HG03025 (cell line): ENCODE measurements at regions not wholly inside any gene's neighbourhood (a gene's known extent, or its start where the extent isn't known, plus 50 kb on each side); places are given as distances from the start of the nearest gene placed in this dataset.
"Not testable (repeated sequence)": the region's sequence is repeated elsewhere in the genome, so short reads cannot be mapped to it uniquely, and the experiment has no call there.

ENCODE experiments used
- ATAC-seq: cut with Tn5 transposase; IDR thresholded peaks from one replicate; pipeline ENCODE4 v1.9.1; 2021; ENCODE audit warnings: mild to moderate bottlenecking, moderate library complexity; ENCODE audit not compliant: unreplicated experiment, low FRiP score

DNA sequence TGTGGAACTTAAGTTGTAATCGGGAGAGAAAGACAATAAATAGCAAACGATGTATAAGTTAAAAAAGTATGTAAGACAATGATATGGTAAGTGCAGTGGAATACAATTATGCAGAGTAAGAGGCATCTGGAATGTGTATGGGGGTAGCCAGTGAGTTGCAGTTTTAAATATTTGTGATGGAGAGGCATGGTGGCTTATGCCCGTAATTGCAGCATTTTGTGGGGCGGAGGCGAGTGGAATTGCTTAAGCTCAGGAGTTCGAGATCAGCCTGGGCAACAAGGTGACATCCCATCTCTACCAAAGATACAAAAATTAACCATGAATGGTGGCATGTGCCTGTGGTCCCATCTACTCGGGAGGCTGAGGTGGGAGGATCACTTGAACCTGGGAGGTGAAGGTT lies 52.5 kb upstream of the WDFY3 start:
- no peak for ATAC-seq

DNA sequence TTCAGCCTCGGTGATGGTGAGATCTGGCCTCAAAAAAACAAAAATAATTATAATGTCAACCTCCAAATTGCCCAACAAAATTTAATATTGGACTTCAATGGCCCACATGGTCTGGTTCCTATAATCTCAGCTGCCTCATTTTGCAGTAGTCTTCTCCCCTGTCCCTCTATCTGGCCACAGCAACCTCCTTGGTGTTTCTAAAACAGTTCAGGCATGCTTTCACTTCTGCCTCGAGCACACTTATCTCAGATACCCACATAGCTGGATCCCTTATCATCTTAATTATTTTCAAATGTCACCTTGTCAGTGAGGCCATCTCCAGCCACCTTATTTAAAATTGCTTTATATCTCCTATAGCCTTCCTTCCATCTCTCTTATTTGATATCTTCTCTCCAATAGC lies 52.9 kb upstream of the WDFY3 start:
- no peak for ATAC-seq

DNA sequence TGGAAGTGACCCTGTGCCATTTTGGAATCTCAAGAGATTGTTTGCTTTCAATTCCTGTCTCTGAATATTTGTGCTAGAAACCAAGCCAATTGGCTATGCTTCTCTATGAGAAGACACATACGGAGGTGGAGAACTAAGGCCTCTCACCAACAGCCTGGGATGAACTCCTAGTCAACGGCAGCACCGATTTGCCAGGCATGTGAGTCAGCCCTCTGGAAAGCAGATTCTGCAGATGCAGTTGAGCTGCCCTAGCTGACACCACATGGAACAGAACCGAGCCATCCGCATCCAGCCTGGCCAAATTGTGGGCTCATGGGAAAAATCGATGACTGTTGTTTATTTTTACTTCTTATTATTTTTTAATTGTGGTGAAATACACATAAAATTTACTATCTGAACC lies 58.2 kb upstream of the WDFY3 start:
- ATAC-seq: no peak

DNA sequence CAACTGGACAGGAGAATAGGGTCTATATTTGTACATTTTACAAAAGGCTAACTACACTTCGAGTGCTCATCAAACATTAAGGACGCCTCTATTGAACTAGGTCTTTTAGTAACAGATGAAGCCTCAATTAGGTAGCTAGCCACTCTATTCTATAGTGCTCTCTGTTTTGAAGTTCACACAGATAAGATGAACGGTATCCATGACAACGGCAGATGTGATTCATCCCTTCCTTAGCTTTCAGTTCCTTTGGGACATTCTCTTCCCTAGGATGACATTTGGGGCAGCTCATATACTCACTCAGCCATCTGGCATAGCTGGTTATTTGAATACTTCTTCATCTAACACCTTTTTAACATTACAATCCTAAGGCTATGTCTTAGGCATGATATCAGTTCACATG lies 62.4 kb upstream of the WDFY3 start:
- no peak for ATAC-seq

DNA sequence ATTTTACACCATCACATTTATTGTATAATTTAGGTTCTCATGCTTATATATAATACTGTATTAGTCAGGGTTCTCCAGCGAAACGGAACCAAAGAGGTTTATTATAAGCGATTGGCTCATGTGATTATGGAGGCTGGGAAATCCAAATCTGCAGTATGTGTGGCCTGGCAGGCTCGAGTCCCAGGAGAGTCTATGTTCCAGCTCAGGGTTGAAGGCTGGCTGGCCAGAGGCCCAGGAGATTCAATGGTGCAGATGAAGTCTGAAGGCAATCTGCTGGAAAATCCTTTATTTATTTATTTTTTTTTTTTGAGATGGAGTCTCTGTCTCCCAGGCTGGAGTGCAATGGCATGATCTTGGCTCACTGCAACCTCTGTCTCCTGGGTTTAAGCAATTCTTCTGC lies 63.0 kb upstream of the WDFY3 start:
- no peak for ATAC-seq

DNA sequence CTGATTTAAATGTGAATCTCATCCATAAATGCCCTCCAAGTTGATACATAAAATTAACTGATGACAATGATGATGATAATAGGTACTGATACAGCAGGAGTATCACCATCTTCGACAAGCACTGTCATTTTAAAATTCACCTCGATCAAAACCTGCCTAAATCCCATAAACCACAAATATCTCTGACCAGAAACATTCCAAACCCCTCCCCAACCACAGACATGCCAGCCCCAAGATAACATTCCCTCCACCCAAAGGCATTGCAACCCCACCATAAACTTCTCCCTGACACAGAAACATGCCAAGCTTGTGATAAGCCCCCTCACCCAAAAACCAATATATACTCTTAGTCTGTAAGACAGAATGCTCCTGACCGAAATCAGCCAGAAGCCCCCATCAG lies 63.7 kb upstream of the WDFY3 start:
- no peak for ATAC-seq

DNA sequence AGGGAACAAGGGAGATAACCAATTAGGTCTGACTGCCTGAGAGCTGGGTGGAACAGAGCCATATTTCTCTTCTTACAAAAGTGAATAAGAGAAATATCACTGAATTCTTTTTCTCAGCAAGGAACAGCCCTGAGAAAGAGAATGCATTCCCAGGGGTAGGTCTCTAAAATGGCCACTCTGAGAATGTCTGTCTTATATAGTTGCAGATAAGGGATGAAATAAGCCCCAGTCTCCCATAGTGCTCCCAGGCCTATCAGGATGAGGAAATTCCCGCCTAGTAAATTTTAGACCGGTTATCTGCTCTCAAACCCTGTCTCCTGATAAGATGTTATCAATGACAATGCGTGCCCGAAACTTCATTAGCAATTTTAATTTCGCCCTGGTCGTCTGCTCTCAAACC lies 67.3 kb upstream of the WDFY3 start:
- ATAC-seq: not testable (repeated sequence)

DNA sequence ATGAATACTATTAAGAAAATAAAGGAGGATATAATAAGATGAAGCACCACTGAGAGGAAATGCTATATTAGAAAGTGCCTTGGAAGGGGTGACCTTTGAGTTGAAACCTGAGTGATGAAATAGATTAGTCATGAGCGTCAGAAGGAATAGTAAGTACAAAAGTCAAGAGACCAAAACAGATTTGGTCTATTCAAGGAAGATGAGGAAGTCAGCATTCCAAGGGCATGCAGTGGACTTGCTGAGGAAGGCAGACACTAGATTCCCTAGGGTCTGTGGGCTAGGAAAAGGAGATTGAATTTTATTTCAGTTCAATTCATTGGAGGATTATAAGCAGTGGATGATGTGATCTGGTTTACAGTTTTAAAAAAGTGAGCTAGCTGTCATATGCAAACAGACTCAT lies 73.0 kb upstream of the WDFY3 start:
- ATAC-seq: no peak

DNA sequence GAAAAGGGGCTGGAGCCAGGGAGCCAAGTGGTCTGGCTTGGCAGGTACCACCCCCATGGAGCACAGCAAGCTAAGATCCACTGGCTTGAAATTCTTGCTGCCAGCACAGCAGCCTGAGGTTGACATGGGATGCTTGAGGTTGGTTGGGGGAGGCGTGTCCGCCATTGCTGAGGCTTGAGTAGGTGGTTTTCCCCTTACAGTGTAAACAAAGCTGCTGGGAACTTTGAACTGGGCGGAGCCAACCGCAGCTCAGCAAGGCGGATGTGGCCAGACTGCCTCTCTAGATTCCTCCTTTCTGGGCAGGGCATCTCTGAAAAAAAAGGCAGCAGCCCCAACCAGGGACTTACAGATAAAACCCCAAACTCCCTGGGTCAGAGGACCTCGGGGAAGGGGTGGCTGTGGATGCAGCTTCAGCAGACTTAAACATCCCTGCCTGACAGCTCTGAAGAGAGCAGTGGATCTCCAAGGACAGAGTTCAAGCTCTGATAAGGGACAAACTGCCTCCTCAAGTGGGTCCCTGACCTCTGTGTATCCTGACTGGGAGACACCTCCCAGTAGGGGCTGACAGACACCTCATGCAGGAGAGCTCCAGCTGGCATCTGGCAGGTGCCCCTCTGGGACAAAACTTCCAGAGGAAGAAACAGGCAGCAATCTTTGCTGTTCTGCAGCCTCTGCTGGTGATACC lies 77.5 kb upstream of the WDFY3 start:
- ATAC-seq: not testable (repeated sequence)

DNA sequence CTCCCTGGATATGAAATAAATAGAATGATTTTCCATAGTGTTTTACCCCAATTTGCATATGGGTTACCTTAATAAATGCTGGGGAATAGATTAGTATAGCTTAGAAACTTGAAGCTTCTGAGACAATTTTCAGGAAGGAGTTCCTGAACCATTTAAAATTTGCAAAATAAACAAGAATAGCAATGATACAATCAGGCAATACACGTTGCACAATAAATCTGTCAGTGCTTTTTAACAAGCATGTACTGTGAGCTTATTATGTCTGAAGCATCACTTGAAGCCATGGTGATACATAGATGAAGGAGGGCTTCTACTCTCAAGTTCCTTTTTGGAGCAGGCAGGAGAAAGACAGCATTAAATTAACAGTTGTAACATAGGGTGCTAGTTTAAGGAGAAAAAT lies 84.2 kb upstream of the WDFY3 start:
- no peak for ATAC-seq

DNA sequence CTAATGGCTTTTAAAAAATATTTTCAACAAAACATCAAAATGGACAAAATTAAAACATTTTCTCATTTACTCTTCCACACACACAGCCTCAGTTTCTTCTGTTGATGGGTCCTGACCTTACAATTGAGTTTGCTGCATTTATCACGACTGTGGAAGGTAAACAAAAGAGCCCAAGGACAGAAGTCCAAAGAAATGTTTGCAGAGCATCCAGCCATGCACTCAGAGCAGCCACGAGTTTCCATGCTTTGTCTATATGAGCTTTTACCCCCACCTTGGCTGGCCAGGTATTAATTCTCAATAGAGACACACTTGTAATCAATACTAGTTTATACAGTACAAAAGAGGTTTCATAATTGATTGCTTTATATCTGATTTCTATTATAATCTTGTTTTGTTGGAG lies 85.0 kb upstream of the WDFY3 start:
- ATAC-seq: no peak

DNA sequence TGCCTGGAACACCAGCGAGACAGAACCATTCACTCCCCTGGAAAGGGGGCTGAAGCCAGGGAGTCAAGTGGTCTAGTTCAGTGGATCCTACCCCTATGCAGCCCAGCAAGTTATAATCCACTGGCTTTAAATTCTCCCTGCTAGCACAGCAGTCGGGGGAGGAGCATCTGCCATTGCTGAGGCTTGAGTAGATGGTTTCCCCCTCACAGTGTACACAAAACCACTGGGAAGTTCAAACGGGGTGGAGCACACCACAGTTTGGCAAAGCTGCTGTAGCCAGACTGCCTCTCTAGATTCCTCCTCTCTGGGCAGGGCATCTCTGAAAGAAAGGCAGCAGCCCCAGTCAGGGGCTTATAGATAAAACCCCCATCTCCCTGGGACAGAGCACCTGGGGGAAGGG lies 88.4 kb upstream of the WDFY3 start:
- ATAC-seq: not testable (repeated sequence)

DNA sequence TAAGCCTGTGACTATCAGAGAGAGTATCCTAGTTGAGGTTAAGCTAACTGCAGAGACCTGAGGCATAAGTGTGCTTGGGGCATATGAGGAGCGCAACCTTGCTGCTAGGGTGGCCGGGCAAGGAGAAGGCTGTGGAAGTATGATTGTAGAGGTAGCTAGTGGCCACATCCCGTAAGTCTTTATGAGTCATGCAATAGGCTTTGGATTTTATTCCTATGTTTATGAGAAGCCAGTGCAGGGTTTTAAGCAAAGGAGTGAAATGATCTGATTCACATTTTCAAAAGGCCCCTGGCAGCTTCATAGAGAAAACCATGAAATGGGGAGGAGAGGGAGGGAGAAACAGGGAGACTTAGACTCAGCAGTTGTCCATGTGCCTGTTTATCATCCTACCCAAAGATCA lies 92.1 kb upstream of the WDFY3 start:
- no peak for ATAC-seq

DNA sequence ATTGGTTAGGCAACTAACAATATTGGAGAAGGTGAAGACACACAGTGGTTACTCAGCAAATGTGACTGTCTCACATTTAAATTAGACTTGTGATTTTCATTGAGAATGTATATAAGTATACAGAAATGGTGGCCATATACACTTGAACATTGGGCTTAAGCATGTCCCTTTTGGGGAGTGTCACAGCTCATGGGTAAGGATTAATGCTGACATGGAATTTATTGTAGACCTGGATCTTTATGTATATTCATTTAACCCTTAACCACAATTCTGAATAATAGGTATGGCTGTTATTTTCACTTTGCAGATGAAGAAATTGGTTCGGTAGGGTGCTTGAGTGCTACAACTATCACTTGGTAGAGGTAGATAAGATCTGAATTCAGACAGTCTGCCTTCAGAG lies 95.5 kb upstream of the WDFY3 start:
- ATAC-seq: no peak

DNA sequence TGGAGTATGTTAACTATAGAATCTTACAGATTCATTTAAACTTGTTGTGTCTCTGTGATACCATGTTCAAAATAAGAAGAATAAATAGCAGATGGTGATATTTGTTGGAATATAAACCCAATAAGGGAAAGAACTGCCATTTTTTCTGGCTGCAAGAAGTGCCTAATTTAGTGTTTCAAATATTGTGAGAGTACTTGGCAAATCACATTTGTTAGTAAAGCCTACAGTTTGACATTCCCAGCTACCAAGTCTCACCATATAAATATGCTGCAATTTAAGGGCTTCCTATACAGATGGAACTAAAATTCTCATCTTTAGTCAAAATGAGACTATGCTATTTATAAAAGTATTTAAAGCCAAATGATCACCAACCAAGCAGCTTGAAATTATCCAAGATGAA lies 96.0 kb upstream of the WDFY3 start:
- ATAC-seq: no peak

DNA sequence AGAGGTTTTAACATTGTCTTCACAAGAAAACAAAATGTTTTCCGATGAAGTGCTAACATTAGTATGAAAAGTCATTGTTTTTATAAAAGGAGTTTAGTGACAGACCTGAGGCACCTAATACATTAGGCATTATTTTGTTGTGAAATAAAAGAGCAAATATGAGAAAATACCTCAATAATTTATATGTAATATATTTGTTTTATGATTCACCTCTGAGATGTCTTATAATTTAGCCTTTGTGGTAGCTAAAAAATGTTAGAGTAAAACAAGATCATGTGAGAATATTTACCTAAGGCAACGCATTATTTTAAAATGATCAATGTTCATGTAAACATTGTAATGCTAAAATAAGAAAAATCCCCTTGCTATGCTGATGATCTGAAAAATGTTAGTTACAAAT lies 100.9 kb upstream of the WDFY3 start:
- ATAC-seq: no peak

DNA sequence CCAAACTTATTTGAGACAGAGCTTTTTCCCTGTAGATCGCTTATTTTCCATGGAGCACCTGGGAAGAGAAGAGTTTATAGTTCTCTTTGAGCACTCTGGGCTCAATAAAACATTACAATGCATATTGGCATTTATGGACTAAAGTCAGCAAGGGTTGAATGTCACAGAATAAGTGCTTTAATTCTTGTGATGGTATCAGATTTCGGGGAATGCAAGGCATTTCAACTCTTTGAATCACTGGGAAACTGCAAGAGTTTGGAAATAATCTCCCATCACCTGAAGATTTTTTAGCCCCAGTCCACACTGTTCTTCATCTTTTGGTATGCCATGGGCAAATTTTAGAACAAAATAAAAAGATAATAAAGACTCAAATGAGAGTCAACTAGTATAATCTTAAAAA lies 111.5 kb upstream of the WDFY3 start:
- no peak for ATAC-seq

DNA sequence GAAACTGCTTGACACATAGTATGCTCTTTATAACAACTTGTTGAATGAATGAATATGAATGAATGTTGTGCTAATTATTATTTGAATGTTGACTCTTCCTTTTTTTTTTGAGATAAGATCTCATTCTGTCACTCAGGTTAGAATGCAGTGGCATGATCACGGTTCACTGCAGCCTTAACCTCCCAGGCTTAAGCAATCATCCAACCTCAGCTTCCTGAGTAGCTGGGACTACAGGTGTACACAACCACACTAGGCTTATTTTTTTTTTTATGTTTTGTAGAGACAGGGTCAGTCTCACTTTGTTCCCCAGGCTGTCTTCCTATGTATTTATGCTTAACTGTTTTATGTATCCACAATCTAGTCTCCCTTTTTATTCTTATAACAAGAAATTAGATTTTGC lies 114.7 kb upstream of the WDFY3 start:
- ATAC-seq: no peak

DNA sequence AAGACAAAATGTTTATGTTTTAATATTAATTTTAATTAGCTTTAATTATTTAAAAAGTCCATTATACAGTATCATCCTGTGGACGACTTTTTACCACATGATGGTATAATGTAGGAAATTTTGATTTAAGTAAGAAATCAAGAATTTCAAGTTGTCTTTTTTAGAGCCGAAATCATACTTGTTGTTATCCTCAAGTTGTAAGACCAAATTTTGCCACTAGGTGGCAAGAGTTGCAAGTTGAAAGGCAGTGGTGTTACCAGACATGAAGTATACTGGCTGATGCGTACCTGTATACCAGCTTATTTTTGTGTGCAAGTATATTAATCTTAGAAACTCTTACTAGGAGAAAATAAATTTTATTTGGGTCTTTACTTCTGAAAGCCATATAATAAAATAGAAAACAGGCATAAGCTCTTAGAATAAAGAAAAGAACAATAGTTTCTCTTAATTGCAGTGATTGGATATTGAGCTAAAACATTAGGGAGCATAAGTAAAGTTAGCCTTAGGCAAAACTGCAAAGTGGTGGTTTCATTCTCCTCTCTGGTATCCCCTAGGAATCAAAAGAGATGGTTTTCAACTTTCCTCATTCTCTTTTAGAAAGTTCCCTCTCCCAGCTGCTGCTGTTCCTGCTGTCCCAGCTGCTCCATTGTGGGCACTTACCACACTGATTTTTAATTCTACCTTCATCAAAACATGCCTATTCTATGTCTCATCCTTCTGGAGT lies 118.0 kb upstream of the WDFY3 start:
- ATAC-seq: peak; percentile 83

DNA sequence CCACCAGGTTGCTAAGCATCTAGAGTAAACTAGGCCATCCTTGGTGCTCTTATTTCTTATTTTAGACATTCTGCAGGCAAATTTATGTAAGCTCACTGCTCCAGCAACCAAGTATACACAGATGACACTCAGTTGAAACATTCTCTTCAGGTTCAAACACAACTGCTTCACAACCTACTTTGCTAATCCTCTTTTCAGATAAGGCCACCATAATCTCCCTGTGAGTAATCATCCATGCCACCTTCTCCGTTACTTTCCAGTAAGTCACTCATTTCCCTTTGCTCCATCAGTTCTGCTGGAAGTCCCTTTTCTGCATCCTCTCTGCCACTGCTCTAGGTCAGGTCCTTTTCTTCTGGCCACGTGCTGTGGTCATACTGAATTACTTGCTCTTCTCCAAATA lies 120.2 kb upstream of the WDFY3 start:
- ATAC-seq: no peak

DNA sequence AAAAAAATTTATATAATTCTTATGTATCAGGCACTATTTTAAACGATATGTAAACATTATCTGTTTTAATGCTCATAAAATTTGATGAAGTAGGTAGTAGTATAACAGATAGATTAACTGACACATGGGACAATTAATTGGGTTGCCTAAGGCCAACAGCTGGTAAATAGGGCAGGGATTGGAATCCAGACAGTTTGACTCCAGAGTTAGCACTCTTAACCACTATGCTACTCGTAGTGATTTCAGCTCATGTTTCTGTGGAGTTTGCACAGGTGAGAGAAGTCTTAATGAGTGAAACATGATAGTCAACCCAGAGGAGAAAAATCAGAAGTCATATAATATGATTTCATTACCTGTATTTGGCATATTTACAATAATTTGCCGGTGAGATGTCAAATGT lies 126.0 kb upstream of the WDFY3 start:
- no peak for ATAC-seq

DNA sequence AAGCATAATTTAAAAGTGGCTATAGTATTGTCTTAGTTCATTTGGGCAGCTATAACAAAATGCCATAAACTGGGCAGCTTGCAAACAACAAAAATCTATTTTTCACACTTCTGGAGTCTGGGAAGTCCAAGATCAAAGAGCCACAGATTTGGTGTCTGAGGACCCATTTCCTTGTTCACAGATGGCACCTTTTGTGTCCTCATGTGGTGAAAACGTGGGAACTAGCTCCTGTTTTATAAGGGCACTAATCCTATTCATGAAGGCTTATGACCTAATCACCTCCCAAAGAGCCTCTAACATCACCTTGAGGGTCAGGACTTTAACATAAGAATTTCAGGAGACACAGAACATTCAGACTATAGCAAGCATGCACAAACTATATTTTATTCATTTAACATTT lies 126.5 kb upstream of the WDFY3 start:
- ATAC-seq: no peak

DNA sequence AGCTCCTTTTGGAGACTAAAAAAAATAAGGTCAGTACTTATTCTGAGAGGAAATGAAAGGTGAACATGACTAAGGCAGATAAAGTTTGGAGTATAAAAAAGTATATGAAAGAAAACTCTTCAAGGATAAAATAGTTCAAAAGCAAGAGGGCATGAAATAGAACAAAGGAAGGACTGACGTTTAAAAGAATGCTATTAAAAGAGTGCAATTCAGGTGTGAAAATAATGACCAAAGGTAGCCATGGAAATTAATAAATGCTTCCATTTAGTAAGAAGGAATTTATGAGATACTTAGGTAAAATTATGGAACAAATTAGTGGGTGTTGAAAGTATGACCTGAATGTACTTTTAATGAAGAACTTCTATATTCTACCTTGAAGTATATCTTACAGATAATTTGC lies 128.2 kb upstream of the WDFY3 start:
- ATAC-seq: no peak
